ENCODE measurements at regions not wholly inside any gene's neighbourhood (a gene's known extent, or its start where the extent isn't known, plus 50 kb on each side); places are given as distances from the start of the nearest gene placed in this dataset.
A peak's percentile ranks its signal among the peaks of the same experiment; 100 is the strongest.

DNA sequence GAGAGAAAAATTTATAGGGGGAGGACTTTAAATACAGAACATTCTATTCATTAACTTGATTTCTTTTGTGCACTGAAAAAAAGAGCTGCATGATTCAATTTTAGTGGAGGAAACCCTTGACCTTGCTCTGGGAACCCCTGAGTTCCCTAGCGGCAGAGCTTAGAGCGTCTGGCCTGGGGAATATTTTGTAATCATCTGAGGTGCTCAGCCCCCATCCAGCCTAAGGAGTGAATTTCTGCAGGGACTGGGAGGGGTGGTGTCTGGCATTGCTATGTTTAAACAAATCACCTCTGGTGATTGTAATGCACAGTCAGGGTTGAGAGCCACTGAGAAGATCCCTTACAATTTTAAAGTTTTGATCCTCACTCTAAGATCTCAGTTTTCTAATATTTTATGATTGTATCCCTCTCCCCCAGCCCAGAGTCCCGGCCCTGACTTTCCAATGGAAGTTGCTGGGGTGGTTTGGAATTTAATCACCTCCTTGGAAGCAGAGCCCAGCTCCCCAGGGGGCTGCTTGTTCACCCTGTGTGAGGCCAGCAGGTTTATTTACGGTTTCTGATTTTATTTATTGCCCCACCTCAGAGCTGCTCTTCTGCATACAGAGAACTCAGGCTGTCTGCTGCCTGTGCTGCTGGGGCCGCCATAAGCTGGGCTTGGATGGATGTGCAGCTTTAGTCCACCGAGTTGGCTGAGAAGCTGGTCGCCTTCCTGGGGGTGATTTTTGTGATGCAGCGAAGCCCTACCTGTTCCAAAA, 263.1 kb downstream of the LRFN2 start:
- no peaks in the 10 kb centered on the region for H3K36me3 Mint-ChIP-seq (ENCODE audit: low read depth)
- no peaks in the 10 kb centered on the region for H3K9me3 Mint-ChIP-seq
- ATAC-seq (replicated peaks) = no peak
- no peak overlapping the region for H3K4me3 Mint-ChIP-seq
- H3K27ac Mint-ChIP-seq = no peak overlapping the region
- H3K4me1 Mint-ChIP-seq = no peaks in the 10 kb centered on the region
- peaks cover 55% of the 10 kb centered on the region for H3K27me3 Mint-ChIP-seq

DNA sequence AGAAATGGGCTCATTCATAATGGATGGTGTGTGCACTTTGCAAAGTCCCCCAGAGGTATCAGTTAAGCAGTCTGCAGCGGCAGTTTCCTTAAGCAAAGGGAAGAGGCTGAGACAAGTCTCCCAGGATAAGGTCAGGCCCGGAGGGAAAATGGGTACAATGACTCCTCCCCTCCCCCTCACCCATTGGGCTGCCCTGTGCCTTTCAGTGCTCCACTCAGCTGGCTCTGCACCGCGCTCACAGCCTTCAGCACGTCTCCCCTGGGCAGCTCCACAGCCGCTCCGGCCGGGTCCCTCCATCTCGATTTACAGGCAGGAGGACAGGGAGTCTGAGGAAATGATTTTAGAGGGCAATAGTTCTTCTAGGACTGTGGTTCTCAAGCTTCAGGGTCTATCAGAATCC, 264.8 kb downstream of the LRFN2 start:
- no peaks in the 10 kb centered on the region for H3K36me3 Mint-ChIP-seq (ENCODE audit: low read depth)
- no peak for ATAC-seq (replicated peaks)
- no peak overlapping the region for H3K4me3 Mint-ChIP-seq
- H3K27ac Mint-ChIP-seq = no peak overlapping the region
- H3K9me3 Mint-ChIP-seq = no peaks in the 10 kb centered on the region
- H3K27me3 Mint-ChIP-seq = peaks cover 45% of the 10 kb centered on the region
- no peaks in the 10 kb centered on the region for H3K4me1 Mint-ChIP-seq

- Mint-ChIP-seq H3K9me3 (no peaks in the 10 kb centered on the region), H3K36me3 (ENCODE audit: low read depth) (no peaks in the 10 kb centered on the region), H3K27ac (no peak overlapping the region), H3K4me1 (no peaks in the 10 kb centered on the region), H3K4me3 (no peak overlapping the region), H3K27me3 (peaks cover 38% of the 10 kb centered on the region)
- ATAC-seq (replicated peaks) = no peak
Measured at GRCh38 chr6:40321616-40322015, 265.5 kb downstream of the LRFN2 start.

GRCh38 chr6:40320947-40321346, 266.2 kb downstream of the LRFN2 start:
- Mint-ChIP-seq H3K4me3 (no peak overlapping the region), H3K36me3 (ENCODE audit: low read depth) (no peaks in the 10 kb centered on the region)

GRCh38 chr6:40320441-40320840, 266.7 kb downstream of the LRFN2 start:
- no peak for ATAC-seq (replicated peaks)
- Mint-ChIP-seq H3K27me3 (peaks cover 37% of the 10 kb centered on the region), H3K4me3 (no peak overlapping the region), H3K9me3 (no peaks in the 10 kb centered on the region), H3K36me3 (ENCODE audit: low read depth) (no peaks in the 10 kb centered on the region), H3K27ac (no peak overlapping the region), H3K4me1 (no peaks in the 10 kb centered on the region)

More at GRCh38 chr6:40320947-40321346, 266.2 kb downstream of the LRFN2 start:
- Mint-ChIP-seq H3K27ac (no peak overlapping the region), H3K27me3 (peaks cover 37% of the 10 kb centered on the region), H3K4me1 (no peaks in the 10 kb centered on the region), H3K9me3 (no peaks in the 10 kb centered on the region)
- no peak for ATAC-seq (replicated peaks)

DNA sequence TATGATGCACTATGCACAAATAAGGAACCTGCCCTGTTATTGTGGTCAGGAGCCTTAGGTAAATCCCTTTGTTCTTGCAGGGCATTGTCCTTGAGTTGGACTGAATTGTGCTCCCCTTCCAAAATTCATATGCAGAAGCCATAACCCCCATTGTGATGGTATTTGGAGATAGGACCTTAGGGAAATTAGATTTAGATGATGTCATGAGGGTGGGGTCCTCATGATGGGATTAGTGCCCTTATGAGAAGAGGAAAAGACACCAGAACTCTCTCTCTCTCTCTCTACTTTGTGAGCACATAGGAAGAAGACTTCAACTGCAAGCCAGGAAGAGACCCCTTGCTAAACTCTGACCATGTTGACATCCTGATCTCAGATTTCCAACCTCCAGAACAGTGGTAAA, 268.0 kb downstream of the LRFN2 start:
- H3K9me3 Mint-ChIP-seq = no peaks in the 10 kb centered on the region
- H3K4me1 Mint-ChIP-seq = no peaks in the 10 kb centered on the region
- ATAC-seq (replicated peaks) = no peak
- no peaks in the 10 kb centered on the region for H3K36me3 Mint-ChIP-seq (ENCODE audit: low read depth)
- H3K4me3 Mint-ChIP-seq = no peak overlapping the region
- H3K27me3 Mint-ChIP-seq = peaks cover 31% of the 10 kb centered on the region
- H3K27ac Mint-ChIP-seq = no peak overlapping the region

GRCh38 chr6:40315060-40315459, 272.1 kb downstream of the LRFN2 start:
- Mint-ChIP-seq H3K36me3 (ENCODE audit: low read depth) (no peaks in the 10 kb centered on the region), H3K4me1 (no peaks in the 10 kb centered on the region), H3K4me3 (no peak overlapping the region), H3K9me3 (no peaks in the 10 kb centered on the region), H3K27me3 (peaks cover 19% of the 10 kb centered on the region), H3K27ac (no peak overlapping the region)
- no peak for ATAC-seq (replicated peaks)

- ATAC-seq (replicated peaks) = no peak
- no peak overlapping the region for H3K4me3 Mint-ChIP-seq
- H3K9me3 Mint-ChIP-seq = no peaks in the 10 kb centered on the region
- peaks cover 17% of the 10 kb centered on the region for H3K27me3 Mint-ChIP-seq
- no peaks in the 10 kb centered on the region for H3K36me3 Mint-ChIP-seq (ENCODE audit: low read depth)
- peaks cover 2% of the 10 kb centered on the region for H3K4me1 Mint-ChIP-seq
- no peak overlapping the region for H3K27ac Mint-ChIP-seq
Measured at GRCh38 chr6:40313582-40313981, 273.6 kb downstream of the LRFN2 start.

GRCh38 chr6:40312213-40313015, 274.8 kb downstream of the LRFN2 start:
- peaks cover 22% of the 10 kb centered on the region for H3K27me3 Mint-ChIP-seq
- H3K9me3 Mint-ChIP-seq = no peaks in the 10 kb centered on the region
- peaks cover 3% of the 10 kb centered on the region for H3K4me1 Mint-ChIP-seq
- no peak overlapping the region for H3K4me3 Mint-ChIP-seq
- no peaks in the 10 kb centered on the region for H3K36me3 Mint-ChIP-seq (ENCODE audit: low read depth)
- H3K27ac Mint-ChIP-seq = no peak overlapping the region
- ATAC-seq (replicated peaks) = no peak

DNA sequence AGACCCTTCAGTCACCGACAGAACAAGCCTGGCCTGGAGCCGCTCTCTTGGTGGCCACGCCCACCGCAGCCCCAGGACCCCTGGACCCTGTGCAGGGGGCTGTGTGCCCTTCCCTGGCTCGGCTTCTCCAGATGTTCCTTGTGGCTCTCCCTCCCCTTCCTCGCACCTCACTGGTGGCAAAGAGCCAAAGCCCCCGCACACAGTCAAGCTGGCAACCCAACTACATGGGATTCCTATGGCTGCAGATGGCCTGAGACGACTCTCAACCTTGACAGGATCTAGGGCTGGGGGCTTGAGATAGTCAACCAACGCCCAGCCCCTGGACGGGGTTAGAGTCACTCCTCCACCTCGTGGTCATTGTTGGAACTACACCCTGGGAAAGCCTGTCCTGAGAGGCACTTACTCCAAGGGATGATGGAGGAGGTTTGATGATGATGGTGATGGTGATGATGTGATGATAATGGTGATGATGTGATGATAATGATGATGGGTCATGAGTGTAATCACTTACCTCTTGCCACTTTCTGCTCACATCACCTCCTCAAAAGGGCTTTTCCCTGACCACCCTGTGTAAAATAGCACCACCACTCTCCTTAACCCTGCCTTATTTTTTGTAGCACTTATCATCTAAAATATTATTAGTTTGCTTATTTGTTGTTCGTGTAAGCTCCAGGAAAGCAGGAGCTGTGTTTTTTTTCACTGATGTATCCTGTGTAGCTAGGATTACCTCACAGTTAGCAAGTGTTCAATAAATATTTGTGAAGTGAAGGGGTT, 278.4 kb downstream of the LRFN2 start:
- H3K27me3 Mint-ChIP-seq = peaks cover 41% of the 10 kb centered on the region
- H3K4me1 Mint-ChIP-seq = peaks cover 3% of the 10 kb centered on the region
- no peak overlapping the region for H3K27ac Mint-ChIP-seq
- H3K4me3 Mint-ChIP-seq = no peak overlapping the region
- no peaks in the 10 kb centered on the region for H3K36me3 Mint-ChIP-seq (ENCODE audit: low read depth)
- peaks cover 5% of the 10 kb centered on the region for H3K9me3 Mint-ChIP-seq
- peak; percentile 54 for ATAC-seq (replicated peaks)

DNA sequence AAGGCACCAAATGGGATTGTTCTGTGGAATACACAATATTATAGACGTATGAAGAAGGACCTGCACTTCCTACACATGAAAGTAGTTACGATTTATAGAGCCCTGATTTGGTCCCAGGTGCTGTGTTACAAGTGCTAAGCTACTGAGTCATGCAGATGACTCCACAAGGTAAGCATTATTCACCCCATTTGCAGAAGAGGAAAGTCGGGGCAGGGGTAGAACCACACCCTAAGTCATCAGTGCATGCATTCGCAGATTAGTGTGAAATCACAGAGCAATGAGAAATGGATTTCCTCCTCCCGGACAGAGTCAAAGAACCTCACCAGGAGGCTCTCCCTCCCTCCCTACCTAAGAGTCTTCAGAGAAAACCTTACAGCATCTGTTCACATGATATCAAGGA, 279.5 kb downstream of the LRFN2 start:
- H3K9me3 Mint-ChIP-seq = peaks cover 5% of the 10 kb centered on the region
- no peak overlapping the region for H3K4me3 Mint-ChIP-seq
- no peak for ATAC-seq (replicated peaks)
- H3K4me1 Mint-ChIP-seq = peaks cover 3% of the 10 kb centered on the region
- H3K36me3 Mint-ChIP-seq (ENCODE audit: low read depth) = no peaks in the 10 kb centered on the region
- peaks cover 41% of the 10 kb centered on the region for H3K27me3 Mint-ChIP-seq
- no peak overlapping the region for H3K27ac Mint-ChIP-seq

DNA sequence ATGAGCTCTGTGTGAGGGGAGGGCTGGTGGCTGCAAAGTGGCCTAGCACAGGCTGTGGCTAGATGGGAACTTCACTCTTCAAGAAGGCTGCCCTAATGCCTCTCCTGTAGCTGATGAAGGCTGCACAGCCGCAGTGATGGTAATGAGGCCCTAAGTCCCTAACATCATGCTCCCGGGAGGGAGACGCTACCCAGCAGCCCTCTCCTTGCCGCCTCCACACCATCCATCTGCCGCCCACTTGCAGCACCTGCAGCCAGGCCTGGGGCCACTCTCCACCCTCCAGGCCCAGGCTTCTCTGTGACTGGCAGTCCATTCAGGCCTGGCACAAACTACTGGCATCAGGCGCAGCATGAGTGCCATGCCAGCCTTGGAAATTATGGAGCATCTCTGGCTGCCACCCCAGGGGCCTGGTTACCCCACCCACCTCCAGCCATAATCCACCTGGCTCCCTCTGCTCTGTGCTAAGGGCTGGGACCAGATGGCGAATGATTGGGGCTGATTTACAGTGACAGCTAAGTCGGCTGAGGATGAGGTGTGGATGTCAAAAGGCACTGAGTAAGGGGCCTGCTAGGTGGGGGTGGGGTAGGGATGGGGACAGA, 284.2 kb downstream of the LRFN2 start:
- Mint-ChIP-seq H3K27me3 (peaks cover 33% of the 10 kb centered on the region), H3K4me3 (no peak overlapping the region), H3K9me3 (peaks cover 8% of the 10 kb centered on the region), H3K27ac (no peak overlapping the region), H3K36me3 (ENCODE audit: low read depth) (no peaks in the 10 kb centered on the region), H3K4me1 (no peaks in the 10 kb centered on the region)
- no peak for ATAC-seq (replicated peaks)

- no peak for ATAC-seq (replicated peaks)
- Mint-ChIP-seq H3K4me1 (no peaks in the 10 kb centered on the region), H3K36me3 (ENCODE audit: low read depth) (no peaks in the 10 kb centered on the region), H3K27me3 (peaks cover 14% of the 10 kb centered on the region), H3K27ac (no peak overlapping the region), H3K9me3 (peaks cover 3% of the 10 kb centered on the region), H3K4me3 (no peak overlapping the region)
Measured at GRCh38 chr6:40299681-40300080, 287.5 kb downstream of the LRFN2 start.

GRCh38 chr6:40298207-40298606, 289.0 kb downstream of the LRFN2 start:
- Mint-ChIP-seq H3K9me3 (peaks cover 3% of the 10 kb centered on the region), H3K4me1 (no peaks in the 10 kb centered on the region), H3K27ac (no peak overlapping the region), H3K36me3 (ENCODE audit: low read depth) (no peaks in the 10 kb centered on the region), H3K4me3 (no peak overlapping the region), H3K27me3 (peaks cover 16% of the 10 kb centered on the region)
- no peak for ATAC-seq (replicated peaks)
